ENCODE measurements at regions not wholly inside any gene's neighbourhood (a gene's known extent, or its start where the extent isn't known, plus 50 kb on each side); places are given as distances from the start of the nearest gene placed in this dataset.

DNA sequence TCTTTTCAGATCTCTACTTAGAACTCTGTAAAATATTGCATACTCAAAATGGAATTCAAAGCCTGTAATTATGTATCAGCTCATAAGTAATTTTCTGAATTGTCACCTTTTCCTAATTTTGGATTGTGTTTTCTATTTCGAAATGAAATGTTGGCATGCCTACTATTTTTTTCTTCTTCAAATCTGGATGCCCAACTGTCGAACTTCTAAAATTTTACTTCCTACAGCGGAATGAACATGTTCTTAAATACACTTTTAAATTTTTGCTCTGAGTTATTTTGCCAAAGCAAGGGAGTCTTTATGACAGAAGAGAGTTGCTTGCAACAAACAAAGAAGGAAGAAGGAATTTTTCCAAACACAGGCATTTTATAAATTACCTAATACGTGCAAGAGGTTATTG is 336.0 kb downstream of the ADCYAP1 start:
- TF ChIP-seq, protein P1, sequence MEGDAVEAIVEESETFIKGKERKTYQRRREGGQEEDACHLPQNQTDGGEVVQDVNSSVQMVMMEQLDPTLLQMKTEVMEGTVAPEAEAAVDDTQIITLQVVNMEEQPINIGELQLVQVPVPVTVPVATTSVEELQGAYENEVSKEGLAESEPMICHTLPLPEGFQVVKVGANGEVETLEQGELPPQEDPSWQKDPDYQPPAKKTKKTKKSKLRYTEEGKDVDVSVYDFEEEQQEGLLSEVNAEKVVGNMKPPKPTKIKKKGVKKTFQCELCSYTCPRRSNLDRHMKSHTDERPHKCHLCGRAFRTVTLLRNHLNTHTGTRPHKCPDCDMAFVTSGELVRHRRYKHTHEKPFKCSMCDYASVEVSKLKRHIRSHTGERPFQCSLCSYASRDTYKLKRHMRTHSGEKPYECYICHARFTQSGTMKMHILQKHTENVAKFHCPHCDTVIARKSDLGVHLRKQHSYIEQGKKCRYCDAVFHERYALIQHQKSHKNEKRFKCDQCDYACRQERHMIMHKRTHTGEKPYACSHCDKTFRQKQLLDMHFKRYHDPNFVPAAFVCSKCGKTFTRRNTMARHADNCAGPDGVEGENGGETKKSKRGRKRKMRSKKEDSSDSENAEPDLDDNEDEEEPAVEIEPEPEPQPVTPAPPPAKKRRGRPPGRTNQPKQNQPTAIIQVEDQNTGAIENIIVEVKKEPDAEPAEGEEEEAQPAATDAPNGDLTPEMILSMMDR (IDR thresholded peaks at IDR 0.05; ENCODE audit: low read depth, low read length, missing input control): no peak
- TF ChIP-seq, protein P2, sequence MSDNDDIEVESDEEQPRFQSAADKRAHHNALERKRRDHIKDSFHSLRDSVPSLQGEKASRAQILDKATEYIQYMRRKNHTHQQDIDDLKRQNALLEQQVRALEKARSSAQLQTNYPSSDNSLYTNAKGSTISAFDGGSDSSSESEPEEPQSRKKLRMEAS (IDR thresholded peaks at IDR 0.05): no peak
- TF ChIP-seq RAD21 (IDR thresholded peaks at IDR 0.05) (no peak), TAF1 (conservative IDR thresholded peaks at IDR 0.05) (no peak), YY1 (IDR thresholded peaks at IDR 0.05) (no peak), HNF4A (conservative IDR thresholded peaks at IDR 0.05) (no peak), SP1 (IDR thresholded peaks at IDR 0.05) (no peak)
- TF ChIP-seq, protein P3, sequence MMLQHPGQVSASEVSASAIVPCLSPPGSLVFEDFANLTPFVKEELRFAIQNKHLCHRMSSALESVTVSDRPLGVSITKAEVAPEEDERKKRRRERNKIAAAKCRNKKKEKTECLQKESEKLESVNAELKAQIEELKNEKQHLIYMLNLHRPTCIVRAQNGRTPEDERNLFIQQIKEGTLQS (IDR thresholded peaks at IDR 0.05): no peak
